HepG2 (cell line): ENCODE measurements at regions not wholly inside any gene's neighbourhood (a gene's known extent, or its start where the extent isn't known, plus 50 kb on each side); places are given as distances from the start of the nearest gene placed in this dataset.

Experiments used
- ATAC-seq: fragments of 200-7000 bp; cut with Tn5 transposase; 3 replicates; pipeline ENCODE4 v1.9.1; 2020; ENCODE audit warnings: mild to moderate bottlenecking, moderate library complexity
- BruUV-seq: library from RNA; stranded (reverse); fragments of 400-500 nt; replicated peaks from 2 replicates; lab custom pipeline; 2021; lab: Mats Ljungman, UMichigan
- CTCF ChIA-PET: fragments of 300-600 bp; formaldehyde crosslinking; extraction: SDS; loops from one replicate; lab custom pipeline; 2021; ENCODE audit warnings: low total read pairs, inconsistent platforms, low intra/inter-chr PET ratio; lab: Yijun Ruan, JAX
- POLR2A ChIA-PET: fragments of 350-600 bp; sonication (Branson Sonifier 250); formaldehyde crosslinking; loops from one replicate; lab custom pipeline; 2020; ENCODE audit warnings: antibody characterized with exemption, inconsistent platforms; lab: Yijun Ruan, JAX
- DNase-seq: peaks from one replicate; pipeline ENCODE4 v3.0.0-alpha.2; 2015; ENCODE audit warnings: low spot score
- FAIRE-seq: peaks from 3 replicates; lab custom pipeline; 2011; peaks lifted over from hg19 to GRCh38; lab: Jason Lieb, UNC
- H2AFZ ChIP-seq: one replicate; pipeline ENCODE4 v1.6.1; 2011; ENCODE audit warnings: low read length, inconsistent platforms
- H3K27ac ChIP-seq: fragments of 300-600 bp; 3 replicates; pipeline ENCODE4 v1.8.0; 2011; ENCODE audit warnings: mixed run types, mild to moderate bottlenecking, mixed read lengths, low read length, inconsistent platforms; ENCODE audit not compliant: insufficient read depth; ENCODE audit errors: extremely low read length
- H3K27me3 ChIP-seq, 2 experiments: fragments of 200-600 bp in 1 of 2; 2 replicates in 1 of 2; 3 replicates in 1 of 2; pipeline versions ENCODE4 v1.6.0 to v1.8.0; 2011; ENCODE audit warnings: low read length in 2 of 2, mild to moderate bottlenecking in 2 of 2, moderate library complexity in 2 of 2, inconsistent platforms in 1 of 2; ENCODE audit not compliant: insufficient read depth in 2 of 2, control insufficient read depth in 1 of 2
- H3K36me3 ChIP-seq, 2 experiments: fragments of 200-600 bp in 1 of 2; replicated peaks in 1 of 2; 2 replicates in 1 of 2; 3 replicates in 1 of 2; pipeline versions ENCODE4 v1.5.1 to v1.8.0; 2011; ENCODE audit warnings: low read length in 2 of 2, inconsistent platforms in 1 of 2; ENCODE audit not compliant: insufficient read depth in 2 of 2, control insufficient read depth in 1 of 2
- H3K4me1 ChIP-seq: 2 replicates; pipeline ENCODE4 v1.5.1; 2012; ENCODE audit warnings: low read length, inconsistent platforms; ENCODE audit not compliant: insufficient read depth
- H3K4me2 ChIP-seq: 2 replicates; pipeline ENCODE4 v1.6.0; 2011; ENCODE audit warnings: low read depth, low read length, inconsistent platforms
- H3K4me3 ChIP-seq, 3 experiments: fragments of 200-600 bp in 1 of 3; sonication (generic), shearing (Covaris generic) in 1 of 3; replicated peaks in 1 of 3; 2 replicates each; pipeline ENCODE4 v1.5.1; 2011 to 2016; ENCODE audit warnings: low read length in 3 of 3, inconsistent platforms in 2 of 3, low read depth in 2 of 3, mild to moderate bottlenecking in 2 of 3, control low read depth in 1 of 3, mixed read lengths in 1 of 3; ENCODE audit not compliant: insufficient read depth in 1 of 3
- H3K79me2 ChIP-seq: one replicate; pipeline ENCODE4 v1.6.1; 2011; ENCODE audit warnings: low read length, inconsistent platforms; ENCODE audit not compliant: insufficient read depth
- H3K9ac ChIP-seq: 2 replicates; pipeline ENCODE4 v1.6.0; 2011; ENCODE audit warnings: mild to moderate bottlenecking, low read depth, low read length, inconsistent platforms; ENCODE audit not compliant: insufficient read depth
- H3K9me3 ChIP-seq: 2 replicates; pipeline ENCODE4 v1.5.1; 2012; ENCODE audit warnings: mild to moderate bottlenecking, low read length
- H4K20me1 ChIP-seq: 2 replicates; pipeline ENCODE4 v1.6.0; 2011; ENCODE audit warnings: inconsistent platforms, mild to moderate bottlenecking, low read length, moderate library complexity; ENCODE audit not compliant: insufficient read depth
- ASH2L ChIP-seq: fragments of 300-600, 200-600 bp; sonication (generic); IDR thresholded peaks from 2 replicates; pipeline ENCODE4 v1.7.0; 2017; ENCODE audit warnings: low read depth, mild to moderate bottlenecking, moderate library complexity, mixed read lengths, low read length; ENCODE audit not compliant: insufficient read length
- ERF ChIP-seq: IDR thresholded peaks from 2 replicates; pipeline ENCODE4 v1.6.1; 2018; ENCODE audit warnings: missing biosample characterization, missing genetic modification reagents
- FOSL2 ChIP-seq: sonication (generic); formaldehyde crosslinking; IDR thresholded peaks from 2 replicates; pipeline ENCODE4 v1.4.0; 2020; ENCODE audit warnings: missing genetic modification reagents
- IRX3 ChIP-seq: sonication (generic); formaldehyde crosslinking; IDR thresholded peaks from 2 replicates; pipeline ENCODE4 v1.8.1; 2023; ENCODE audit warnings: mild to moderate bottlenecking, low read depth, missing genetic modification reagents, borderline replicate concordance
- LRRFIP1 ChIP-seq: sonication (generic); formaldehyde crosslinking; conservative IDR thresholded peaks from 2 replicates; pipeline ENCODE4 v1.4.0; 2020; ENCODE audit warnings: missing genetic modification reagents
- MXD1 ChIP-seq: sonication (generic); formaldehyde crosslinking; IDR thresholded peaks from 2 replicates; pipeline ENCODE4 v1.4.0; 2020; ENCODE audit warnings: mild to moderate bottlenecking, missing genetic modification reagents
- SRSF1 ChIP-seq: fragments of 200-400 bp; formaldehyde crosslinking; optimal IDR thresholded peaks from 2 replicates; pipeline ENCODE3; 2017; ENCODE audit warnings: mild to moderate bottlenecking, low read depth, low read length, moderate library complexity
- YY1 ChIP-seq: IDR thresholded peaks from 2 replicates; pipeline ENCODE4 v1.6.1; 2011; ENCODE audit warnings: low read length, low read depth, moderate library complexity, mild to moderate bottlenecking; ENCODE audit not compliant: insufficient read depth, insufficient replicate concordance
- ZBTB43 ChIP-seq: sonication (generic); formaldehyde crosslinking; conservative IDR thresholded peaks from 2 replicates; pipeline ENCODE4 v1.4.0; 2020; ENCODE audit warnings: missing genetic modification reagents
- ZNF124 ChIP-seq: sonication (generic); formaldehyde crosslinking; IDR thresholded peaks from 2 replicates; pipeline ENCODE4 v1.4.0; 2020; ENCODE audit warnings: missing genetic modification reagents
- ZNF282 ChIP-seq: fragments of 450-650 bp; IDR thresholded peaks from 2 replicates; pipeline ENCODE4 v1.6.1; 2018; ENCODE audit not compliant: partially characterized antibody
- ZNF569 ChIP-seq: sonication (generic); formaldehyde crosslinking; IDR thresholded peaks from 2 replicates; pipeline ENCODE4 v1.5.0; 2020; ENCODE audit warnings: mild to moderate bottlenecking, missing genetic modification reagents, moderate library complexity, borderline replicate concordance
- WGBS: methylation state at CpG from one replicate; pipeline ENCODE4 v1.1.6; 2017; ENCODE audit warnings: low lambda C conversion rate; 5-methylcytosine and 5-hydroxymethylcytosine counted together
- in situ Hi-C: cut with HindIII; loops from 2 replicates; pipeline ENCODE4 v1.10.0; 2017; ENCODE audit warnings: low pct_unique_long_range_greater_than_20kb; ENCODE audit not compliant: extremely low pct_ligation_motif_present
- intact Hi-C: fragments of 100-400 bp; cut with micrococcal nuclease; formaldehyde crosslinking; loops from one replicate; pipeline ENCODE4 v1.10.0; 2022; ENCODE audit not compliant: unreplicated experiment
- TF ChIP-seq, protein P1 (sequence below): sonication (generic); formaldehyde crosslinking; IDR thresholded peaks from 2 replicates; pipeline ENCODE4 v1.4.0; 2020; ENCODE audit warnings: missing genetic modification reagents
- TF ChIP-seq, protein P2 (sequence below): sonication (generic); formaldehyde crosslinking; IDR thresholded peaks from 2 replicates; pipeline ENCODE4 v1.4.0; 2020; ENCODE audit warnings: missing genetic modification reagents, borderline replicate concordance

- TF ChIP-seq, protein P1, sequence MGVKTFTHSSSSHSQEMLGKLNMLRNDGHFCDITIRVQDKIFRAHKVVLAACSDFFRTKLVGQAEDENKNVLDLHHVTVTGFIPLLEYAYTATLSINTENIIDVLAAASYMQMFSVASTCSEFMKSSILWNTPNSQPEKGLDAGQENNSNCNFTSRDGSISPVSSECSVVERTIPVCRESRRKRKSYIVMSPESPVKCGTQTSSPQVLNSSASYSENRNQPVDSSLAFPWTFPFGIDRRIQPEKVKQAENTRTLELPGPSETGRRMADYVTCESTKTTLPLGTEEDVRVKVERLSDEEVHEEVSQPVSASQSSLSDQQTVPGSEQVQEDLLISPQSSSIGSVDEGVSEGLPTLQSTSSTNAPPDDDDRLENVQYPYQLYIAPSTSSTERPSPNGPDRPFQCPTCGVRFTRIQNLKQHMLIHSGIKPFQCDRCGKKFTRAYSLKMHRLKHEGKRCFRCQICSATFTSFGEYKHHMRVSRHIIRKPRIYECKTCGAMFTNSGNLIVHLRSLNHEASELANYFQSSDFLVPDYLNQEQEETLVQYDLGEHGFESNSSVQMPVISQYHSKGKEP (CRISPR knock-in tag): no peak
- no peak for TF ChIP-seq ERF (CRISPR knock-in tag)
- TF ChIP-seq FOSL2 (CRISPR knock-in tag): no peak
- no peak for TF ChIP-seq ZNF124
- no peak for TF ChIP-seq MXD1 (CRISPR knock-in tag)
- no peak for TF ChIP-seq ZNF569 (CRISPR knock-in tag)
- no peak for TF ChIP-seq LRRFIP1 (CRISPR knock-in tag)
- TF ChIP-seq YY1: no peak
- TF ChIP-seq, protein P2, sequence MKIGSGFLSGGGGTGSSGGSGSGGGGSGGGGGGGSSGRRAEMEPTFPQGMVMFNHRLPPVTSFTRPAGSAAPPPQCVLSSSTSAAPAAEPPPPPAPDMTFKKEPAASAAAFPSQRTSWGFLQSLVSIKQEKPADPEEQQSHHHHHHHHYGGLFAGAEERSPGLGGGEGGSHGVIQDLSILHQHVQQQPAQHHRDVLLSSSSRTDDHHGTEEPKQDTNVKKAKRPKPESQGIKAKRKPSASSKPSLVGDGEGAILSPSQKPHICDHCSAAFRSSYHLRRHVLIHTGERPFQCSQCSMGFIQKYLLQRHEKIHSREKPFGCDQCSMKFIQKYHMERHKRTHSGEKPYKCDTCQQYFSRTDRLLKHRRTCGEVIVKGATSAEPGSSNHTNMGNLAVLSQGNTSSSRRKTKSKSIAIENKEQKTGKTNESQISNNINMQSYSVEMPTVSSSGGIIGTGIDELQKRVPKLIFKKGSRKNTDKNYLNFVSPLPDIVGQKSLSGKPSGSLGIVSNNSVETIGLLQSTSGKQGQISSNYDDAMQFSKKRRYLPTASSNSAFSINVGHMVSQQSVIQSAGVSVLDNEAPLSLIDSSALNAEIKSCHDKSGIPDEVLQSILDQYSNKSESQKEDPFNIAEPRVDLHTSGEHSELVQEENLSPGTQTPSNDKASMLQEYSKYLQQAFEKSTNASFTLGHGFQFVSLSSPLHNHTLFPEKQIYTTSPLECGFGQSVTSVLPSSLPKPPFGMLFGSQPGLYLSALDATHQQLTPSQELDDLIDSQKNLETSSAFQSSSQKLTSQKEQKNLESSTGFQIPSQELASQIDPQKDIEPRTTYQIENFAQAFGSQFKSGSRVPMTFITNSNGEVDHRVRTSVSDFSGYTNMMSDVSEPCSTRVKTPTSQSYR: no peak
- no peak for TF ChIP-seq ZBTB43 (CRISPR knock-in tag)
- TF ChIP-seq IRX3: no peak
- no peak for TF ChIP-seq SRSF1
- no peak for TF ChIP-seq ASH2L
- no peak for TF ChIP-seq ZNF282
- TF ChIP-seq, all 625 proteins: peak for 0
- Histone ChIP-seq H3K4me2 (no peak overlapping the region), H4K20me1 (no peaks in the 10 kb centered on the region), H3K4me3 (no peak overlapping the region), H3K79me2 (no peaks in the 10 kb centered on the region), H3K4me1 (no peaks in the 10 kb centered on the region), H2AFZ (no peak overlapping the region), H3K9ac (no peak overlapping the region), H3K27ac (no peak overlapping the region), H3K27me3 (no peaks in the 10 kb centered on the region; a peak in 1 of 5 replicates), H3K36me3 (no peaks in the 10 kb centered on the region), H3K9me3 (no peaks in the 10 kb centered on the region)
- WGBS: 0% methylated on average over 1 of the region's 1 CpG
- FAIRE-seq (no peak), ATAC-seq (no peak), DNase-seq (no peak)
- POLR2A ChIA-PET: no interaction called here
- intact Hi-C loops (no loop called here), in situ Hi-C loops (no loop called here)
- no TSS peak for BruUV-seq
- CTCF ChIA-PET: no interaction called here
These were observed 128.5 kb upstream of the GRID2 start for GRCh38 chr4:92175250-92175649.
